ENCODE measurements at regions not wholly inside any gene's neighbourhood (a gene's known extent, or its start where the extent isn't known, plus 50 kb on each side); places are given as distances from the start of the nearest gene placed in this dataset.

GRCh38 chr2:212931271-212931670 lies 220.1 kb downstream of the IKZF2 start:
- Histone ChIP-seq H3K27me3 (no peaks in the 10 kb centered on the region), H3K27ac (no peak overlapping the region), H3K4me3 (no peak overlapping the region), H3K9me3 (no peaks in the 10 kb centered on the region), H3K4me1 (peaks cover 0 to 4% (median 0%) of the 10 kb centered on the region in 12 donors), H3K36me3 (no peaks in the 10 kb centered on the region)
- intact Hi-C loops (cut with DNase I): no loop called here
- DNase-seq (no peak), ATAC-seq (no peak)
- TF ChIP-seq CTCF (IDR thresholded peaks at IDR 0.05): no peak
- TF ChIP-seq POLR2A (IDR thresholded peaks at IDR 0.05): no peak
- WGBS, 4 donors: 75 to 83% (median 78%) methylated on average over 5 of the region's 5 CpGs

GRCh38 chr2:212930556-212931260 lies 220.7 kb downstream of the IKZF2 start:
- no peaks in the 10 kb centered on the region for H3K36me3 ChIP-seq
- no peak for TF ChIP-seq POLR2A (IDR thresholded peaks at IDR 0.05)
- TF ChIP-seq CTCF (IDR thresholded peaks at IDR 0.05): no peak
- ATAC-seq (no peak), DNase-seq (no peak)
- H3K4me3 ChIP-seq: no peak overlapping the region
- WGBS, 4 donors: 19 to 33% (median 27%) methylated on average over 1 of the region's 1 CpG
- H3K27ac ChIP-seq: no peak overlapping the region
- no peaks in the 10 kb centered on the region for H3K9me3 ChIP-seq
- H3K4me1 ChIP-seq: peaks cover 0 to 4% (median 0%) of the 10 kb centered on the region in 12 donors
- intact Hi-C loops (cut with DNase I): no loop called here
- no peaks in the 10 kb centered on the region for H3K27me3 ChIP-seq

DNA sequence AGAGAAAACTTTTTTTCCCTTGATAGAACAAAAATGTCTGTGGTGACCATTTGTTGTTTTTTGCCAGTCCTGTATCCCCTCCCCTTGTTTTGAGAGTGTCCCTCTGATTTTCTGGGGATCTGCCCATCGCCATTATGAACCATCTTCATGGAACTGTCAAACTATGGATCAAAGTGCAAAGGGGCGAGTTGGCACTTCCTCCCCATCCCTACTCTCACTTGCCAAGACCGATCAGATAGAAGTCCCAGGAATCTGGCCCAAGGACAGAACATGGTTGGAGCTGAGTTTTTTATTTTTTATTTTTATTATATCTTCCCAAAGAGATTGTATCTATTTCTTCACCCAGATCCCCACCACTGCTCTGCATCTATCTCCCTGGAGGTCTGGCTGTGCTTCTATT lies 221.4 kb downstream of the IKZF2 start:
- Histone ChIP-seq H3K36me3 (no peaks in the 10 kb centered on the region), H3K9me3 (peaks cover 0 to 3% (median under 1%) of the 10 kb centered on the region in 12 donors), H3K4me3 (no peak overlapping the region), H3K27ac (no peak overlapping the region), H3K4me1 (peaks cover 0 to 4% (median 0%) of the 10 kb centered on the region in 12 donors), H3K27me3 (no peaks in the 10 kb centered on the region)
- no peak for DNase-seq
- intact Hi-C loops (cut with DNase I): no loop called here
- ATAC-seq: no peak
- WGBS, 4 donors: 75 to 91% (median 81%) methylated on average over 3 of the region's 3 CpGs
- TF ChIP-seq POLR2A (IDR thresholded peaks at IDR 0.05): no peak
- no peak for TF ChIP-seq CTCF (IDR thresholded peaks at IDR 0.05)

GRCh38 chr2:212929116-212929515 lies 222.3 kb downstream of the IKZF2 start:
- H3K4me1 ChIP-seq: peaks cover 0 to 4% (median 0%) of the 10 kb centered on the region in 12 donors
- no peak for DNase-seq
- no peak overlapping the region for H3K27ac ChIP-seq
- no peaks in the 10 kb centered on the region for H3K36me3 ChIP-seq
- intact Hi-C loops (cut with DNase I): no loop called here
- no peaks in the 10 kb centered on the region for H3K27me3 ChIP-seq
- peaks cover 0 to 9% (median 2%) of the 10 kb centered on the region in 12 donors for H3K9me3 ChIP-seq
- WGBS, 4 donors: 78 to 87% (median 83%) methylated on average over 2 of the region's 2 CpGs
- ATAC-seq: no peak
- H3K4me3 ChIP-seq: no peak overlapping the region
- no peak for TF ChIP-seq CTCF (IDR thresholded peaks at IDR 0.05)
- TF ChIP-seq POLR2A (IDR thresholded peaks at IDR 0.05): no peak
